ENCODE measurements at regions not wholly inside any gene's neighbourhood (a gene's known extent, or its start where the extent isn't known, plus 50 kb on each side); places are given as distances from the start of the nearest gene placed in this dataset.

- TF ChIP-seq EZH2 (IDR thresholded peaks at IDR 0.05; ENCODE audit: insufficient read depth, poor library complexity, severe bottlenecking) (no peak), EZH2phosphoT487 (IDR thresholded peaks at IDR 0.05; ENCODE audit: insufficient read depth, low read depth) (no peak)
- no peak for DNase-seq
- H3K4me1 ChIP-seq (ENCODE audit: insufficient read depth) = no peaks in the 10 kb centered on the region
- H4K20me1 ChIP-seq (ENCODE audit: insufficient read depth) = no peaks in the 10 kb centered on the region
- no peaks in the 10 kb centered on the region for H3K27me3 ChIP-seq (replicated peaks; ENCODE audit: insufficient read depth)
- no peaks in the 10 kb centered on the region for H3F3A ChIP-seq (ENCODE audit: insufficient read depth)
- WGBS, 2 experiments (ENCODE audit: low coverage in 1 of 2, low lambda C conversion rate in 2 of 2, missing lambda C conversion rate in 2 of 2) = 46 to 72% methylated on average over 4 of the region's 4 CpGs
- no peak overlapping the region for H3K9ac ChIP-seq
- no peak overlapping the region for H3K4me2 ChIP-seq (ENCODE audit: unreplicated experiment)
- H3K79me2 ChIP-seq (ENCODE audit: insufficient read depth) = no peaks in the 10 kb centered on the region
- H3K36me3 ChIP-seq (ENCODE audit: low read depth) = no peaks in the 10 kb centered on the region
- no peaks in the 10 kb centered on the region for H3K9me2 ChIP-seq (ENCODE audit: insufficient read depth)
- H3K4me3 ChIP-seq = no peak overlapping the region
- H3K27ac ChIP-seq = no peak overlapping the region
- no peaks in the 10 kb centered on the region for H3K9me3 ChIP-seq (ENCODE audit: low read depth)
- in situ Hi-C loops (cut with MboI) = no loop called here
- no peak overlapping the region for H2AFZ ChIP-seq
These were observed 539.0 kb downstream of the ARL4A start for GRCh38 chr7:13226385-13226784.

DNA sequence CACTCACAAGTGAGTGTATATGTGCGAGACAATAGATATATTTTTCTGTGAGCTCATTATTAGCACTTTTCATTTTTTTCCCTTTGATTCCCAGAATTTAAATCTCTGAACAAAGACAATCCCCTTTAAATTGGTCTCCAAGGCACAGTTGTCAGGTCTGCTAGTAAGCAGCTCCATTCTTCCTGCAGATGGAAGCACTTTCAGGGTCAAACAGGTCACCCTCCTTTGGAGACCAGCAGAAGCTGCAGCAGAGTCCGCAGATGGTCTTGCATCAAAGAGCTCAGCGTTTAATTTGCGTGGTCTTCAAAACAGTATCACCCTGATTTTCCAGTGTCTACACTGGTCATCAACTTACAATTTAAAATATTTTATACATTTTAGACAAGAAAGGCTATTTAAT, 543.8 kb downstream of the ARL4A start:
- Histone ChIP-seq H3K27me3 (replicated peaks; ENCODE audit: insufficient read depth) (no peaks in the 10 kb centered on the region), H2AFZ (no peak overlapping the region), H4K20me1 (ENCODE audit: insufficient read depth) (no peaks in the 10 kb centered on the region), H3K9ac (no peak overlapping the region), H3K4me3 (no peak overlapping the region), H3K4me2 (ENCODE audit: unreplicated experiment) (no peak overlapping the region), H3K27ac (no peak overlapping the region), H3K9me3 (ENCODE audit: low read depth) (no peaks in the 10 kb centered on the region), H3K9me2 (ENCODE audit: insufficient read depth) (no peaks in the 10 kb centered on the region), H3K4me1 (ENCODE audit: insufficient read depth) (no peaks in the 10 kb centered on the region), H3F3A (ENCODE audit: insufficient read depth) (no peaks in the 10 kb centered on the region), H3K36me3 (ENCODE audit: low read depth) (no peaks in the 10 kb centered on the region), H3K79me2 (ENCODE audit: insufficient read depth) (no peaks in the 10 kb centered on the region)
- 62 to 63% methylated on average over 4 of the region's 4 CpGs for WGBS, 2 experiments (ENCODE audit: low coverage in 1 of 2, low lambda C conversion rate in 2 of 2, missing lambda C conversion rate in 2 of 2)
- TF ChIP-seq EZH2 (IDR thresholded peaks at IDR 0.05; ENCODE audit: insufficient read depth, poor library complexity, severe bottlenecking) = no peak
- TF ChIP-seq EZH2phosphoT487 (IDR thresholded peaks at IDR 0.05; ENCODE audit: insufficient read depth, low read depth) = no peak
- no peak for DNase-seq
- in situ Hi-C loops (cut with MboI) = no loop called here

DNA sequence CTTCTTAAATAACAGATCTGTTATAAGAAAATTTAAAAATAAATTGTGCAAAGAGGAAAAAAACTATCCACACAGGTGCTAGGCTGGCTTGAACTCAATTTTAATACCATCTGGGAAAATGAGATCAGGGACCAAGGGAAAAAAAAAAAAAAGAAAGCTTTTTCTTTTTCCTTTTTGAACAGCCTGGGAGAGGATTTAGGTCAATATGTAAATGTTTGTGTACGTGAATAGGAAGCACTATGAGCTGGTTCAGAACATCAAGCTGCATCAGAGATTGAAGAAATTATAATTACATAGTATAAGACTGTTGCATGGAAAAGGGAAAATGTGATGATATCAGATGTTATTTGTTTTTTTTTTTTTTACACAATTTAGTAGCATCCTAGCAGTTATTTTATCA, 548.0 kb downstream of the ARL4A start:
- Histone ChIP-seq H3K27ac (no peak overlapping the region), H3K9me2 (ENCODE audit: insufficient read depth) (no peaks in the 10 kb centered on the region), H4K20me1 (ENCODE audit: insufficient read depth) (no peaks in the 10 kb centered on the region), H2AFZ (no peak overlapping the region), H3K9me3 (ENCODE audit: low read depth) (no peaks in the 10 kb centered on the region), H3K4me2 (ENCODE audit: unreplicated experiment) (no peak overlapping the region), H3F3A (ENCODE audit: insufficient read depth) (no peaks in the 10 kb centered on the region), H3K4me3 (no peak overlapping the region), H3K27me3 (replicated peaks; ENCODE audit: insufficient read depth) (no peaks in the 10 kb centered on the region), H3K79me2 (ENCODE audit: insufficient read depth) (no peaks in the 10 kb centered on the region), H3K9ac (no peak overlapping the region), H3K36me3 (ENCODE audit: low read depth) (no peaks in the 10 kb centered on the region), H3K4me1 (ENCODE audit: insufficient read depth) (no peaks in the 10 kb centered on the region)
- DNase-seq = no peak
- WGBS, 2 experiments (ENCODE audit: low coverage in 1 of 2, low lambda C conversion rate in 2 of 2, missing lambda C conversion rate in 2 of 2) = 51 to 71% methylated on average over 1 of the region's 1 CpG
- TF ChIP-seq EZH2phosphoT487 (IDR thresholded peaks at IDR 0.05; ENCODE audit: insufficient read depth, low read depth) (no peak), EZH2 (IDR thresholded peaks at IDR 0.05; ENCODE audit: insufficient read depth, poor library complexity, severe bottlenecking) (no peak)
- in situ Hi-C loops (cut with MboI) = no loop called here

GRCh38 chr7:13236026-13236425, 548.6 kb downstream of the ARL4A start:
- 56 to 67% methylated on average over 1 of the region's 1 CpG for WGBS, 2 experiments (ENCODE audit: low coverage in 1 of 2, low lambda C conversion rate in 2 of 2, missing lambda C conversion rate in 2 of 2)
- H3K4me2 ChIP-seq (ENCODE audit: unreplicated experiment) = no peak overlapping the region
- no peaks in the 10 kb centered on the region for H3F3A ChIP-seq (ENCODE audit: insufficient read depth)
- no peaks in the 10 kb centered on the region for H3K4me1 ChIP-seq (ENCODE audit: insufficient read depth)
- no peaks in the 10 kb centered on the region for H3K79me2 ChIP-seq (ENCODE audit: insufficient read depth)
- H3K9me2 ChIP-seq (ENCODE audit: insufficient read depth) = no peaks in the 10 kb centered on the region
- H3K9ac ChIP-seq = no peak overlapping the region
- no peak overlapping the region for H3K27ac ChIP-seq
- no peaks in the 10 kb centered on the region for H4K20me1 ChIP-seq (ENCODE audit: insufficient read depth)
- no peaks in the 10 kb centered on the region for H3K27me3 ChIP-seq (replicated peaks; ENCODE audit: insufficient read depth)
- no peak for TF ChIP-seq EZH2 (IDR thresholded peaks at IDR 0.05; ENCODE audit: insufficient read depth, poor library complexity, severe bottlenecking)
- TF ChIP-seq EZH2phosphoT487 (IDR thresholded peaks at IDR 0.05; ENCODE audit: insufficient read depth, low read depth) = no peak
- H3K4me3 ChIP-seq = no peak overlapping the region
- H3K36me3 ChIP-seq (ENCODE audit: low read depth) = no peaks in the 10 kb centered on the region
- no peaks in the 10 kb centered on the region for H3K9me3 ChIP-seq (ENCODE audit: low read depth)
- in situ Hi-C loops (cut with MboI) = no loop called here
- no peak overlapping the region for H2AFZ ChIP-seq
- DNase-seq = no peak

DNA sequence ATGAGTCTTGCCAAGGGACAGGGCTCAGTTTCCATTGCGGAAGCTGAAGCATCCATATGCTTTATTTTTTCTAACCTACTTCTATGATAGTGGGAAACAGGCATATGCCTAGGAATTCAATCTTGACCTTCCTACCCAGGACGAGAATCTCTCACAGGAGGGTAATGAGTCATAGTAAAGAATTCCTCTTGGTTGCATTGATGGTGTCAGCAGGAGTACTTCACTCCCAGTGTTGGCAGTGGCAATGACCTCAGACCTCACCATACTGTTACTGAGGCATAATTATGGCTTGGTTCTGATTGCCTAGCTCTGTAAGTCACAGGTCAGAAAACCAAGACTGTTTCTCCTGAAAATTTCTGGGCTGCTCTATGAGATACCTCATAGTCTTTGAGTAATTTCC, 552.9 kb downstream of the ARL4A start:
- H4K20me1 ChIP-seq (ENCODE audit: insufficient read depth) = no peaks in the 10 kb centered on the region
- no peak overlapping the region for H3K27ac ChIP-seq
- no peaks in the 10 kb centered on the region for H3K27me3 ChIP-seq (replicated peaks; ENCODE audit: insufficient read depth)
- TF ChIP-seq EZH2 (IDR thresholded peaks at IDR 0.05; ENCODE audit: insufficient read depth, poor library complexity, severe bottlenecking) = no peak
- no peak for TF ChIP-seq EZH2phosphoT487 (IDR thresholded peaks at IDR 0.05; ENCODE audit: insufficient read depth, low read depth)
- H3K4me3 ChIP-seq = no peak overlapping the region
- no peak overlapping the region for H3K4me2 ChIP-seq (ENCODE audit: unreplicated experiment)
- no peaks in the 10 kb centered on the region for H3F3A ChIP-seq (ENCODE audit: insufficient read depth)
- in situ Hi-C loops (cut with MboI) = no loop called here
- WGBS, 2 experiments (ENCODE audit: low coverage in 1 of 2, low lambda C conversion rate in 2 of 2, missing lambda C conversion rate in 2 of 2) = 45 to 50% methylated on average over 2 of the region's 2 CpGs
- no peaks in the 10 kb centered on the region for H3K9me2 ChIP-seq (ENCODE audit: insufficient read depth)
- no peaks in the 10 kb centered on the region for H3K9me3 ChIP-seq (ENCODE audit: low read depth)
- H3K4me1 ChIP-seq (ENCODE audit: insufficient read depth) = no peaks in the 10 kb centered on the region
- DNase-seq = peak; percentile 40
- H3K9ac ChIP-seq = no peak overlapping the region
- no peaks in the 10 kb centered on the region for H3K36me3 ChIP-seq (ENCODE audit: low read depth)
- no peaks in the 10 kb centered on the region for H3K79me2 ChIP-seq (ENCODE audit: insufficient read depth)
- H2AFZ ChIP-seq = no peak overlapping the region

All from GM23248 (cell line).